HG03558 (cell line): ENCODE measurements at regions not wholly inside any gene's neighbourhood (a gene's known extent, or its start where the extent isn't known, plus 50 kb on each side); places are given as distances from the start of the nearest gene placed in this dataset.
A peak's percentile ranks its signal among the peaks of the same experiment; 100 is the strongest.

Experiments
- ATAC-seq: cut with Tn5 transposase; IDR thresholded peaks from one replicate; pipeline ENCODE4 v1.9.1; 2021; ENCODE audit warnings: moderate number of reproducible peaks; ENCODE audit not compliant: unreplicated experiment; ENCODE audit errors: extremely low read depth

GRCh38 chr2:15715596-15715995 lies 123.9 kb downstream of the DDX1 start:
- no peak for ATAC-seq

- ATAC-seq = no peak
Observed at GRCh38 chr2:15718103-15718943, 126.7 kb downstream of the DDX1 start.

GRCh38 chr2:15718944-15719323 lies 127.3 kb downstream of the DDX1 start:
- ATAC-seq = no peak

- ATAC-seq = no peak
Observed at GRCh38 chr2:15719566-15720313, 128.1 kb downstream of the DDX1 start.

- no peak for ATAC-seq
Observed at GRCh38 chr2:15720561-15721307, 129.1 kb downstream of the DDX1 start.

GRCh38 chr2:15721411-15722067 lies 129.9 kb downstream of the DDX1 start:
- no peak for ATAC-seq

- no peak for ATAC-seq
Observed at GRCh38 chr2:15722980-15723379, 131.3 kb downstream of the DDX1 start.

- no peak for ATAC-seq
Observed at GRCh38 chr2:15724235-15724634, 132.6 kb downstream of the DDX1 start.

- ATAC-seq = no peak
Observed at GRCh38 chr2:15725101-15725781, 133.6 kb downstream of the DDX1 start.

- ATAC-seq = no peak
Observed at GRCh38 chr2:15725782-15726112, 134.1 kb downstream of the DDX1 start.

GRCh38 chr2:15726321-15727057 lies 134.8 kb downstream of the DDX1 start:
- no peak for ATAC-seq

- ATAC-seq = no peak
Observed at GRCh38 chr2:15727396-15728244, 136.0 kb downstream of the DDX1 start.

GRCh38 chr2:15728245-15728938 lies 136.7 kb downstream of the DDX1 start:
- ATAC-seq = no peak

GRCh38 chr2:15729001-15729400 lies 137.3 kb downstream of the DDX1 start:
- ATAC-seq = no peak

- no peak for ATAC-seq
Observed at GRCh38 chr2:15729709-15730544, 138.3 kb downstream of the DDX1 start.

GRCh38 chr2:15730545-15731212 lies 139.0 kb downstream of the DDX1 start:
- ATAC-seq = peak; percentile 42
